Effector CD8-positive, alpha-beta T cell (primary cell): ENCODE measurements at regions not wholly inside any gene's neighbourhood (a gene's known extent, or its start where the extent isn't known, plus 50 kb on each side); places are given as distances from the start of the nearest gene placed in this dataset.

Experiments
- DNase-seq: peaks from one replicate; lab custom pipeline; 2025; lab: John Stamatoyannopoulos, UW

GRCh38 chr2:88834376-88834775 lies 142.9 kb downstream of the RPIA start:
- DNase-seq: no peak

GRCh38 chr2:88834866-88835265 lies 143.4 kb downstream of the RPIA start:
- no peak for DNase-seq

GRCh38 chr2:88835726-88836125 lies 144.3 kb downstream of the RPIA start:
- no peak for DNase-seq

GRCh38 chr2:88836351-88836750 lies 144.9 kb downstream of the RPIA start:
- DNase-seq: no peak

GRCh38 chr2:88837511-88838160 lies 146.2 kb downstream of the RPIA start:
- no peak for DNase-seq

GRCh38 chr2:88838165-88838635 lies 146.7 kb downstream of the RPIA start:
- DNase-seq: no peak

- no peak for DNase-seq
Observed at GRCh38 chr2:88841224-88841929, 149.9 kb downstream of the RPIA start.

GRCh38 chr2:88842656-88843460 lies 151.4 kb downstream of the RPIA start:
- no peak for DNase-seq

DNA sequence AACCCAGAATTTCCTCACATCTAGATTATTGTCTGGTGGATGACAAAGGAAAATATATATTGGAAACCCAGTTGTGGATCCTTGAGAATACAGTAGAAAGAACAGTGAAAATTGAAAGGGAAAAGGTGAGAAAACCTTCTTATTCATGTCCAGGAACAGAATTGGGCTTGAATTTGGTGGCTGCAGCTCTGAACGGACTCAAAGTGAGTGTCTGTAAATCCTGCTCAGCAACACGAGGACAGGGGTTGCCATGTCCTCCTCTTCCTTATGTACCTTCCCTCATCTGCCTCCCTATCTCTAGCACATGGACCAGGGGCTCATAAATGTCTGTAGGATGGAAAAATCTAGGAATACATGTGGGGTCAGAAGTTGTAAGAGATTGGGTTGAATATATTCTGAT lies 152.2 kb downstream of the RPIA start:
- DNase-seq: no peak

DNA sequence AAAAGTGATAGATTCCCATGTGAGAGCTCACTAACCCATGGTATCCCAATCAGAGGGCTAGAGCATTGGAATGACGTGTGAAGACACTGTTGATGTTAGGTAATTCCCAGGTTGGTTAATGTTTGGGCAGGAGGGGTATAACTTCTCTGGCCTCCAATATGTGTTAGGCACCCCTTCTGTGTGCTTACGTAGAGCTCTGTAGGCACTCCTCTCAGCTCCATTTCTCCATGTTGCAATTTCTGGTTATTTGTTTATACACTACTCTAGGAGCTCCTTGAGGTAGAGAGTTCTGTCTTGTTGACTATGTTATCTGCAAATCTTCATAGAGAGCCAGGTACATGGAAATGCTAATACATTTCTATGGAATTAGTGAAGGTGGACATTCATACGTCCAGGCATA lies 153.5 kb downstream of the RPIA start:
- DNase-seq: no peak

DNA sequence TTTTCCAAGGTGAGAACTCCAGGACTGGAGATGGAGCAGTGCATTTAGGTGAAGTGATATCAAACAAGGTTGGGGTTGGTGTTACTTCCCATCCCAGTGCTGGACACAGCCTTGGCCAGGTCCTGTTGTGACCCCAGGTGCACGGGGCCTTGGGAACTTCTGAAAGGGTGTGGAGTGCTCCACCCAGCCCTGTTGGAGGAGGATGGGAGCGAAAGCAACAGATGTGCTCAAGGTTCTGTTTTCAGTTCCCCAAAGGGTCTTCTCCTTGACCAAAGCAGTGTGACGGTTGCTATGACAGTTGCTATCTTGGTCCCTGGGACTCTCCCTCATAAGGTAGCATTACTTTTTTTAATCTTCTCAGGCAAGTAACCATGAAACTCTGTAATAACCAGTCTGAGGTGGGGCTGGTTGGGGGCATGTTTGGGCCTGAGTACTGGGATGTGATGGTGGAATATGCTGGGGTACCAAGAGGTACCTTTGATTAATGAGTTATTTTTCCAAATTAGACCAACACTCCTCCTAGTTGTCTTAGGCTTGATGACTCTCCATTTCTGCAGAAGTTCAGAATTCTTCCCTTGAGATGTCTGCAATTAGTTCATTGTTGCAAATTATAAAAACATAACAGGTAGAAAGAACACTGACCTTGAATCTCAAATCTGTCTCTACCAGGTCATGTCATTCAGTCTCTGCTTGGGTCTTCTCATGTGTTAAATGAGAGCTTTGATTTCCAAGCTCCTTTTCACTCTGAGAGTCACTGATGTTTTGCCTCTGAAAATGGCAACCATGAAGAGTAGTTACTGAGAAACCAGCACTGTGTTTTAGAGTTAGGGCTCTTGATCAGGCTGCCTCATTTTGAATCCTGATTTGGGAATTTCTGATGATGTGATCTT lies 154.5 kb downstream of the RPIA start:
- no peak for DNase-seq

DNA sequence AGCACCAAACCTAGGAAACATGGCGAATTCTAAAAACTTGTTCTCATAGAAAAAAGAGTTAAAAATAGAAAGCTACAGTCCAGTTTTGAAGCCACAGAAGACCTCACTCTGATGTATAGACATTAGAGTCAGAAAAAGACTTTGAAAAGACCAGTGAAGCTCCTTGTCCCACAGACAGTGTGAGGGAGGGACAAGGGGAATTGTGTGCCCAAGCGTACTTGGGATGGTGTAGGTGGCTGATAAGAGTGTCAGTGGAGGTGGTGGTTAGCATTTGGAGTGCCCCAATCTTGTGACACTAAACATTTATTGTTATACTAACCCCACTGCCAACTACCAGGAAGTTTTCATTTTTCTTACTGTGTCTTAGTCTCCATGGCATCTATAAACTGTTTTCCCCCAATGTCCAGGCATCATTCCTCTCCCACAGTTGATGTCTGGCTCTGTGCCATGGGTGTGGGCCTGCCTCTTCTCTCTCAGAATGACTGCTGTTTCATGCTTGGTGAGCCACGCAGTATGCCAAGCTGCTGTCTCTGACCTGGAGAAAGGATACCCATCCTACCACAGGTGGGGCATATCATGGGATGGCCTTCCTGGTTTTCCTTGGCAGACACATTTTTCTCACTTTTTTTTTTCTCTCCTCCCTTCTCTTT lies 161.4 kb downstream of the RPIA start:
- no peak for DNase-seq

- DNase-seq: no peak
Observed at GRCh38 chr2:88853403-88853790, 161.9 kb downstream of the RPIA start.

- no peak for DNase-seq
Observed at GRCh38 chr2:88854528-88854927, 163.1 kb downstream of the RPIA start.

DNA sequence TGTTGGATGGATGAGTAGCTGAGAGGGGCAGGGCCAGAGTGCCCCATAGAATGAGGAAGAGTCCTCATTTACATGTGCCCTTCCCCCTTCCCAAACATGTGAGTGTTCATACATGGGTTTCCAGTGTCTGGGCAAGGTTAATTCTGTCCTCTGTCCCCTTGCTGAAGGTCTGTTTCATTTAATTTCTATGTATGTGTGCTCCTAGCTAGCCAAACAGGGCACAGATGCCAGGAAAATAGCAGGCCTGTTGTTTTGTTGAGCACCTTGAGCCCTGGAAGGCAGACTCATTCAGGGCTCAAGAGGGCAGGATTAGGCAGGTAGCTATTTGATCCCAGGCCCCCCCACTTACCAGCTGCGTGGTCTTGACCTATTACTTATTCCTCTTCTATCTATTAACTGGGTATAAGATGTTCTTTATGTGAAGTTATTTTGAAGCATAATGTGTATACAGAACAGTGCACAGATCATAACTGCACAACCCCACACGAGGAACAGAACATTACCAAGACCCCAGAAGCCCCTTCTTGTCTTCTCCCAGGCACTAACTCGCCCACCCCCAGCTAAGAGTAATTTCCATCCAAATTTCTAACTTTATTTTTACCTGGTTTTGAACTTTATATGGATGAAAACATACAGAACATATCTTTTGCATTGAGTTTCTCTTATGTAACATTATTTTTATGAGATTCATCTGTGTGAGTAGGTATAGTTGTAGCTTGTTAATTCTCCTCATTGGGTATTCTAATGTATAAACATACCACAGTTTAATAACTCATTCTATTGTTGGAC lies 164.3 kb downstream of the RPIA start:
- DNase-seq: no peak

DNA sequence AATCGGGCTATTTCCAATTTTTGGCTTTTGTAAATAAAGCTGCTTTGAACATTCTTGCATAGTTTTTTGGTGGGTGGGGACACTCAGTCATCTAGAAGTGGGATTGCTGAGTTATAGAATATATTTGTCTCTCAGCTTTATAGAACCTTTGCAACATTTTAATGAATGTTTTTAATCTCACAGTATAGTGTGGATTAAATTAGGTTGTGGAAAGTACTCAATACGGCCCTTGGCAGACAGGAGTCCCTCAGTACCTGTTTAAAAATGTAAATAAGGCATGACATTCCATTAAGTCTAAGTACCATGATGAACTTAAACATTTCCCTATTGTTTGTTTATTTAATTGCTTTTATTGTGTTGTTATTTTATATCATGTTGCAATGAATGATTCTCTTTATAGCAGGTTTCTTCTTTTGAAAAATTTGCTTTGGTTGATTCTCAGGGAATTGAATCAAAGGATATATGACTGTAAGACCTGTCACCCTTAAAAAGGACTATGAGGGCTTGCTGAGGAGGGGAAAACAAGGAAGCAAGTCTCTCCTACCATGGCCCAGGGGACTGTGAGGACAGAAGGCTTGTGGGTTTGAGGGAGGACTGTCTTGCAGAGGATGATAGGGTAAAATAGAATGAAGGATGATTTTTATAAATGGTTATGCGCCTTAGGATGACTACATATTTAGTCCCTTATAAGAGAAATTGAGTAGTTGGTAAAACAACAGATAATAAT lies 165.1 kb downstream of the RPIA start:
- DNase-seq: no peak

DNA sequence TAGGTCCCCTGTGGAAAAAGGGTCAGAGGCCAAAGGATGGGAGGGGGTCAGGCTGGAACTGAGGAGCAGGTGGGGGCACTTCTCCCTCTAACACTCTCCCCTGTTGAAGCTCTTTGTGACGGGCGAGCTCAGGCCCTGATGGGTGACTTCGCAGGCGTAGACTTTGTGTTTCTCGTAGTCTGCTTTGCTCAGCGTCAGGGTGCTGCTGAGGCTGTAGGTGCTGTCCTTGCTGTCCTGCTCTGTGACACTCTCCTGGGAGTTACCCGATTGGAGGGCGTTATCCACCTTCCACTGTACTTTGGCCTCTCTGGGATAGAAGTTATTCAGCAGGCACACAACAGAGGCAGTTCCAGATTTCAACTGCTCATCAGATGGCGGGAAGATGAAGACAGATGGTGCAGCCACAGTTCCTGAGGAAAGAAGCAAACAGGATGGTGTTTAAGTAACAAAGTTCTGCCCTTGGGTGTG lies 165.8 kb downstream of the RPIA start:
- DNase-seq: no peak

- no peak for DNase-seq
Observed at GRCh38 chr2:88857951-88858411, 166.5 kb downstream of the RPIA start.

DNA sequence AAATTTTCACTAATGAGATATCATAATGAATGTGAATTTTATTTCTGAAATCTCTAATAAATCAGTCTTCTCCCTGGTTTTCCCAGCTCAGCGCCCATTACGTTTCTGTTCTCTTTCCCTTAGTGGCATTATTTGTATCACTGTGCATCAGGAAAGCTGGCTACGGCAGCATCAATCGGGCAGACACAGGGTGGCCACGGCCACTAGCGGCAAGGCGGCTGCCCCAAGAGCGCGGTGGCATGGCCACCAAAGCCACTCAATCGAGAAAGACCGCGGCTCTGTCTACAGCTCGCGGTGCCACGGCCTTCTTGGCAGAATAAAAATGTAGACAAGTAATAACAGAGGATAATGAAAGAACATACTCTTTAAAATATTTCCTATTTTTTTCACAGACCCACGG lies 168.0 kb downstream of the RPIA start:
- DNase-seq: no peak
